Common myeloid progenitor, CD34-positive (primary cell): ENCODE measurements at regions not wholly inside any gene's neighbourhood (a gene's known extent, or its start where the extent isn't known, plus 50 kb on each side); places are given as distances from the start of the nearest gene placed in this dataset.

ENCODE experiments used
- CTCF ChIA-PET: fragments of 350-600 bp; sonication (Branson Sonifier 250); formaldehyde crosslinking; loops from one replicate; lab custom pipeline; 2021; ENCODE audit warnings: antibody characterized with exemption; lab: Charles Lee
- POLR2A ChIA-PET: fragments of 350-600 bp; sonication (Branson Sonifier 250); formaldehyde crosslinking; loops from one replicate; lab custom pipeline; 2021; ENCODE audit warnings: antibody characterized with exemption; lab: Charles Lee
- DNase-seq, 3 donors: peaks; one replicate each; pipeline versions ENCODE4 v3.0.0 to v3.0.0-alpha.2; 2013
- H3K27ac ChIP-seq, 2 experiments: 1 replicate in 1 of 2; 2 replicates in 1 of 2; pipeline ENCODE4 v1.7.0; 2013; ENCODE audit warnings: inconsistent platforms in 2 of 2, low read length in 2 of 2, mild to moderate bottlenecking in 2 of 2, low read depth in 1 of 2, moderate library complexity in 1 of 2; ENCODE audit not compliant: severe bottlenecking in 2 of 2, insufficient read depth in 1 of 2, poor library complexity in 1 of 2
- H3K27me3 ChIP-seq, 5 experiments: replicated peaks in 2 of 5; 1 replicate in 3 of 5; 2 replicates in 2 of 5; pipeline versions ENCODE4 v1.6.1 to v1.7.0; 2013; ENCODE audit warnings: low read length in 4 of 5, mild to moderate bottlenecking in 2 of 5, moderate library complexity in 2 of 5, inconsistent platforms in 1 of 5; ENCODE audit not compliant: insufficient read depth in 5 of 5, control insufficient read depth in 4 of 5
- H3K36me3 ChIP-seq, 4 experiments: 1 replicate in 2 of 4; 2 replicates in 2 of 4; pipeline versions ENCODE4 v1.6.1 to v1.7.0; 2013; ENCODE audit warnings: low read length in 3 of 4, control low read depth in 1 of 4, mild to moderate bottlenecking in 1 of 4; ENCODE audit not compliant: control insufficient read depth in 4 of 4, insufficient read depth in 4 of 4
- H3K4me1 ChIP-seq, 4 experiments: 1 replicate in 3 of 4; 2 replicates in 1 of 4; pipeline versions ENCODE4 v1.6.1 to v1.7.1; 2013; ENCODE audit warnings: low read length in 3 of 4, mild to moderate bottlenecking in 3 of 4, control low read depth in 1 of 4, inconsistent platforms in 1 of 4, moderate library complexity in 1 of 4; ENCODE audit not compliant: control insufficient read depth in 4 of 4, insufficient read depth in 4 of 4; ENCODE audit errors: control extremely low read depth in 1 of 4
- H3K4me3 ChIP-seq, 7 experiments: 1 replicate in 4 of 7; 2 replicates in 3 of 7; pipeline versions ENCODE4 v1.5.1 to v1.7.0; 2013; ENCODE audit warnings: mild to moderate bottlenecking in 7 of 7, low read length in 6 of 7, moderate library complexity in 6 of 7, inconsistent platforms in 2 of 7, low read depth in 2 of 7, control low read depth in 1 of 7; ENCODE audit not compliant: insufficient read depth in 4 of 7, control insufficient read depth in 1 of 7; ENCODE audit errors: extremely low read depth in 1 of 7
- H3K9me3 ChIP-seq, 5 experiments: 1 replicate in 4 of 5; 2 replicates in 1 of 5; pipeline versions ENCODE4 v1.6.1 to v1.7.1; 2013; ENCODE audit warnings: low read length in 4 of 5, mild to moderate bottlenecking in 2 of 5, inconsistent platforms in 1 of 5, low read depth in 1 of 5, moderate library complexity in 1 of 5; ENCODE audit not compliant: control insufficient read depth in 4 of 5, insufficient read depth in 2 of 5; ENCODE audit errors: control extremely low read depth in 1 of 5
- WGBS: methylation state at CpG from one replicate; pipeline ENCODE4 v1.1.5; 2013; ENCODE audit not compliant: insufficient coverage; 5-methylcytosine and 5-hydroxymethylcytosine counted together

- no peaks in the 10 kb centered on the region for H3K36me3 ChIP-seq
- WGBS: 100% methylated on average over 5 of the region's 8 CpGs
- no peaks in the 10 kb centered on the region for H3K4me1 ChIP-seq
- DNase-seq: no peak
- POLR2A ChIA-PET: no interaction called here
- CTCF ChIA-PET: interaction anchor here (0.8 kb wide), 1 partner anchor 9 kb away, joined by 3 read pairs; no protein-coding TSS in a partner anchor
- no peaks in the 10 kb centered on the region for H3K27me3 ChIP-seq
- no peak overlapping the region for H3K27ac ChIP-seq
- no peaks in the 10 kb centered on the region for H3K9me3 ChIP-seq
- H3K4me3 ChIP-seq: no peak overlapping the region
Measured at GRCh38 chr3:88225326-88226008, 75.7 kb downstream of the C3orf38 start.

- ChIA-PET CTCF (no interaction called here), POLR2A (no interaction called here)
- no peak overlapping the region for H3K27ac ChIP-seq
- no peaks in the 10 kb centered on the region for H3K36me3 ChIP-seq
- no peaks in the 10 kb centered on the region for H3K4me1 ChIP-seq
- DNase-seq: no peak
- WGBS: 100% methylated on average over 1 of the region's 3 CpGs
- H3K27me3 ChIP-seq: no peaks in the 10 kb centered on the region
- no peak overlapping the region for H3K4me3 ChIP-seq
- no peaks in the 10 kb centered on the region for H3K9me3 ChIP-seq
Measured at GRCh38 chr3:88226910-88227309, 77.2 kb downstream of the C3orf38 start.

GRCh38 chr3:88230638-88231037, 80.9 kb downstream of the C3orf38 start:
- POLR2A ChIA-PET: no interaction called here
- 100% methylated on average over 2 of the region's 7 CpGs for WGBS
- no peak for DNase-seq
- Histone ChIP-seq H3K36me3 (no peaks in the 10 kb centered on the region), H3K4me3 (no peak overlapping the region), H3K9me3 (no peaks in the 10 kb centered on the region), H3K4me1 (no peaks in the 10 kb centered on the region), H3K27ac (no peak overlapping the region), H3K27me3 (no peaks in the 10 kb centered on the region)
- CTCF ChIA-PET: interaction anchor here (1.8 kb wide), 1 partner anchor 11 kb away, joined by 7 read pairs; no protein-coding TSS in a partner anchor

GRCh38 chr3:88231207-88231606, 81.4 kb downstream of the C3orf38 start:
- POLR2A ChIA-PET: no interaction called here
- Histone ChIP-seq H3K27ac (no peak overlapping the region), H3K4me1 (no peaks in the 10 kb centered on the region), H3K9me3 (no peaks in the 10 kb centered on the region), H3K36me3 (no peaks in the 10 kb centered on the region), H3K4me3 (no peak overlapping the region), H3K27me3 (no peaks in the 10 kb centered on the region)
- CTCF ChIA-PET: no interaction called here
- WGBS: 83% methylated on average over 1 of the region's 4 CpGs
- no peak for DNase-seq

GRCh38 chr3:88231632-88232031, 81.9 kb downstream of the C3orf38 start:
- ChIA-PET POLR2A (no interaction called here), CTCF (no interaction called here)
- H3K27me3 ChIP-seq: no peaks in the 10 kb centered on the region
- no peak overlapping the region for H3K4me3 ChIP-seq
- no peaks in the 10 kb centered on the region for H3K4me1 ChIP-seq
- H3K9me3 ChIP-seq: no peaks in the 10 kb centered on the region
- no CpG with 5 or more reads among the region's 1 CpG for WGBS
- H3K36me3 ChIP-seq: no peaks in the 10 kb centered on the region
- no peak for DNase-seq
- no peak overlapping the region for H3K27ac ChIP-seq

GRCh38 chr3:88235102-88235501, 85.3 kb downstream of the C3orf38 start:
- DNase-seq: no peak
- Histone ChIP-seq H3K27me3 (no peaks in the 10 kb centered on the region), H3K9me3 (no peaks in the 10 kb centered on the region), H3K4me1 (no peaks in the 10 kb centered on the region), H3K4me3 (no peak overlapping the region), H3K36me3 (no peaks in the 10 kb centered on the region), H3K27ac (no peak overlapping the region)
- CTCF ChIA-PET: no interaction called here
- no CpG with 5 or more reads among the region's 1 CpG for WGBS
- POLR2A ChIA-PET: no interaction called here

GRCh38 chr3:88239870-88240269, 90.1 kb downstream of the C3orf38 start:
- Histone ChIP-seq H3K9me3 (no peaks in the 10 kb centered on the region), H3K4me3 (no peak overlapping the region), H3K4me1 (no peaks in the 10 kb centered on the region), H3K27ac (no peak overlapping the region), H3K36me3 (no peaks in the 10 kb centered on the region), H3K27me3 (no peaks in the 10 kb centered on the region)
- ChIA-PET POLR2A (no interaction called here), CTCF (no interaction called here)
- no peak for DNase-seq
- 100% methylated on average over 3 of the region's 4 CpGs for WGBS
